ENCODE measurements at regions not wholly inside any gene's neighbourhood (a gene's known extent, or its start where the extent isn't known, plus 50 kb on each side); places are given as distances from the start of the nearest gene placed in this dataset.

DNA sequence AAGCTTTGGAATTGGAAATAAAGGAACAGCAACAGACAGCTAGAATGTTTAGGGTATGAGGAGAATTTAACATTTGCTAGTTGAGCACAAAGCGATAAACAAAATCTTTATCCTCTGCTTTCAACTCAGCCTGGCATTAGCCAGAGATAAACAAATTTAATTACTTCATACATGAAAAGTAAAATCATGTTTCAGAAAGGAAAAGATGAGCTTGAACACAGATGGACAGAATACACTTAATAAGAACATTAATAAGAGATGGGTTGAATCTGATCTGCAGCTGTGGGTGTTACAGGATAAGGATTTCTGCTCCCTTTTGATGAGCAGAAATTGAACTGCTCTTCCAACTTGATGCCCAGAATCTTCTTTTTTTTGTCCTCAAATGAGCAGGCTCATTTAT lies 275.2 kb downstream of the CSNK1G3 start:
- Histone ChIP-seq H3K27ac (no peak overlapping the region), H3K36me3 (no peaks in the 10 kb centered on the region)

DNA sequence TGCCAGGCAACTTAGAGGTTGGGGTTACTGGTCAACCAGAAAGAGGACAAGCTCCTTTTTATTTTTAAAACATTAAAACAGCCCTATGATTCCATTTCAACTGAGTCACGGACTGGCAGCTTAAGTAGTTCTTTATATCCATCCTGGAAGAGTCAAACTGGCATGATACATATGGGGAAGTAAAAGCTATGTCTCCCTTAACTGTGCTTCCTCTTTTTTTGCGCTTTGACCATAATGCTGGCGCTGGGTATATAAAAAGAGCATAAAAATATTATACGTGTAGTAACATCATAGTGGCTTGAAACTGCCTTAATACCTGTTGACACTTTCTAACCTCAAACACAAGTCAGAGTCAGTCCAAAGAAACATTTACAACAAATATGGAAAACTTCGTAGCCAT lies 274.4 kb downstream of the CSNK1G3 start:
- DNase-seq: no peak
- Histone ChIP-seq H3K4me3 (no peak overlapping the region), H3K9me3 (peaks cover 0 to 15% (median 13%) of the 10 kb centered on the region in 4 donors), H3K27ac (no peak overlapping the region), H3K36me3 (no peaks in the 10 kb centered on the region), H3K27me3 (no peaks in the 10 kb centered on the region), H3K4me1 (peaks cover 0 to 13% (median 4%) of the 10 kb centered on the region in 4 donors)
- intact Hi-C loops (cut with DNase I; ENCODE audit: low total_unique reads): no loop called here
- TF ChIP-seq EP300 (IDR thresholded peaks at IDR 0.05) (no peak), POLR2AphosphoS5 (IDR thresholded peaks at IDR 0.05) (no peak), POLR2A (IDR thresholded peaks at IDR 0.05) (no peak)
- TF ChIP-seq, protein P1, sequence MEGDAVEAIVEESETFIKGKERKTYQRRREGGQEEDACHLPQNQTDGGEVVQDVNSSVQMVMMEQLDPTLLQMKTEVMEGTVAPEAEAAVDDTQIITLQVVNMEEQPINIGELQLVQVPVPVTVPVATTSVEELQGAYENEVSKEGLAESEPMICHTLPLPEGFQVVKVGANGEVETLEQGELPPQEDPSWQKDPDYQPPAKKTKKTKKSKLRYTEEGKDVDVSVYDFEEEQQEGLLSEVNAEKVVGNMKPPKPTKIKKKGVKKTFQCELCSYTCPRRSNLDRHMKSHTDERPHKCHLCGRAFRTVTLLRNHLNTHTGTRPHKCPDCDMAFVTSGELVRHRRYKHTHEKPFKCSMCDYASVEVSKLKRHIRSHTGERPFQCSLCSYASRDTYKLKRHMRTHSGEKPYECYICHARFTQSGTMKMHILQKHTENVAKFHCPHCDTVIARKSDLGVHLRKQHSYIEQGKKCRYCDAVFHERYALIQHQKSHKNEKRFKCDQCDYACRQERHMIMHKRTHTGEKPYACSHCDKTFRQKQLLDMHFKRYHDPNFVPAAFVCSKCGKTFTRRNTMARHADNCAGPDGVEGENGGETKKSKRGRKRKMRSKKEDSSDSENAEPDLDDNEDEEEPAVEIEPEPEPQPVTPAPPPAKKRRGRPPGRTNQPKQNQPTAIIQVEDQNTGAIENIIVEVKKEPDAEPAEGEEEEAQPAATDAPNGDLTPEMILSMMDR (IDR thresholded peaks at IDR 0.05): no peak
- 79 to 89% (median 86%) methylated on average over 5 of the region's 5 CpGs for WGBS, 5 donors

More for the DNA sequence above, 275.2 kb downstream of the CSNK1G3 start:
- 88 to 100% (median 92%) methylated on average over 1 of the region's 1 CpG for WGBS, 5 donors
- no peak overlapping the region for H3K4me3 ChIP-seq
- H3K27me3 ChIP-seq: no peaks in the 10 kb centered on the region
- DNase-seq: no peak
- H3K9me3 ChIP-seq: peaks cover 0 to 15% (median 13%) of the 10 kb centered on the region in 4 donors
- TF ChIP-seq EP300 (IDR thresholded peaks at IDR 0.05) (no peak), POLR2AphosphoS5 (IDR thresholded peaks at IDR 0.05) (no peak), POLR2A (IDR thresholded peaks at IDR 0.05) (no peak)
- TF ChIP-seq, protein P1 (IDR thresholded peaks at IDR 0.05): no peak
- H3K4me1 ChIP-seq: peaks cover 0 to 13% (median 4%) of the 10 kb centered on the region in 4 donors
- intact Hi-C loops (cut with DNase I; ENCODE audit: low total_unique reads): no loop called here

DNA sequence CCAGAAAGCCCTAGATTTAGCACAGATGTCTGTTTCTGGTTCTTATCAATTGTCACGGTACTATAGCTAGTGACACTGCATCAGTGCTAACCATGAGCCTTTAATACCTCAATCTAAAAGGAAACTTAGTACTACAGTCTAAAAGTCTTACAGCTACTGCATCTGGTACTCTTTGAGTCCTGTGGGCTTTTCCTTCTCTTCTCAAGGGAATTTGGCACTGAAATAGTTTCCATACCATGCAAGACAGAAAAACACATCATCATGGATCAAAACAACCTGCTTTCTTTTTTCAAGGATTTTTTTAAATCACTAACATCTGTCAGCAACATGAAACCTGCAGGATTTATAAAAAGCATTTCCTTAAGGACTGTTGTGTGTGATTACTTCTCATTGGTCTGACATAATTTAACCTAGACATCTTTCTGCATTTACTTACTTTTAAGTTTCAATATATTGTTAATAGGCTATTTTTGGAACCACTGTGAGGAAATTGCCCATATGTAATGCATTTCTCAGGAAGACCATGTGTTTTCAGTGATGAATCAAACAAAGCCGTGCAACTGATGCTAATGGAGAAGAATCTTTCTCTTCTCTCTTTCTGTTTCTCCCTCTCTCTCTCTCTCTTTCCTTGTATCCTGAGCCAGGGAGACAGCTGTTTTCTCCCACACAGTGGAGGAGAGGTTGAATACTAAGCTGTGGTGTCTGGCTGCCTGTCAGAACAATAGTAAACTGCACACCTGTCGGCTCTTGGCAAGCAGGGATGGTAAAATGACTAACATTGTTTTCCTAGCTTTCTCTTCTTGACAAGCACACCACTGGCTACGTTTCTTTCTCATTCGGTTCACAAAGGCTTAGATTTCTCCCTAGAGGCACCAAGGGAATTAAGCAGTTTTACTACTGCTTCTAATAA lies 273.4 kb downstream of the CSNK1G3 start:
- no peak overlapping the region for H3K27ac ChIP-seq
- peaks cover 0 to 15% (median 13%) of the 10 kb centered on the region in 4 donors for H3K9me3 ChIP-seq
- H3K4me1 ChIP-seq: peaks cover 0 to 13% (median 4%) of the 10 kb centered on the region in 4 donors
- TF ChIP-seq, protein P1 (IDR thresholded peaks at IDR 0.05): no peak
- TF ChIP-seq POLR2A (IDR thresholded peaks at IDR 0.05): no peak
- TF ChIP-seq POLR2AphosphoS5 (IDR thresholded peaks at IDR 0.05): no peak
- no peak for TF ChIP-seq EP300 (IDR thresholded peaks at IDR 0.05)
- intact Hi-C loops (cut with DNase I; ENCODE audit: low total_unique reads): no loop called here
- DNase-seq: peak in 1 of 2 donors; percentile 68
- H3K27me3 ChIP-seq: no peaks in the 10 kb centered on the region
- WGBS, 5 donors: 20 to 31% (median 28%) methylated on average over 5 of the region's 5 CpGs
- H3K4me3 ChIP-seq: no peak overlapping the region
- H3K36me3 ChIP-seq: no peaks in the 10 kb centered on the region

DNA sequence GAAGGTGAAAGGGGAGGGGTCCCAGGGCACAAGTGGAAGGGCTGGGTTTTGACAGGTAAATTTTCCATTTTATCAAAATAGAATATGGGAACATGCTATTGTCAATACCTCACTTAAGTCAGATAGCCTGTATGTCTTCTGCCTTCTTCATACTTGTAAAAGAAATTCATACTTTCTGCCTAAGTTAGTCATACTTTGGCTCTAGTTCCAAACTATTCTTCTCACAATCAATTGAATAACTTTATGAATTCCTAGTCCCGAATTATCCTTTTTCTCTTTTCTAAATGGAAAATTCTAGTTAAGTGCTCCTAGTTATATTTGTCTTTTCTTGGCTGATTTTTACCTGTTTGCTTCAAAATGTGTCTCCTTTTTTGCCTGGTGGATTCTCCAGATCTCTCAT lies 271.4 kb downstream of the CSNK1G3 start:
- TF ChIP-seq POLR2A (IDR thresholded peaks at IDR 0.05) (no peak), EP300 (IDR thresholded peaks at IDR 0.05) (no peak), POLR2AphosphoS5 (IDR thresholded peaks at IDR 0.05) (no peak)
- TF ChIP-seq, protein P1 (IDR thresholded peaks at IDR 0.05): no peak
- Histone ChIP-seq H3K4me1 (peaks cover 0 to 13% (median 4%) of the 10 kb centered on the region in 4 donors), H3K9me3 (peaks cover 0 to under 1% (median 0%) of the 10 kb centered on the region in 4 donors), H3K27me3 (no peaks in the 10 kb centered on the region), H3K36me3 (no peaks in the 10 kb centered on the region), H3K4me3 (no peak overlapping the region), H3K27ac (no peak overlapping the region)
- intact Hi-C loops (cut with DNase I; ENCODE audit: low total_unique reads): no loop called here
- no peak for DNase-seq
- 69 to 91% (median 87%) methylated on average over 1 of the region's 1 CpG for WGBS, 5 donors

Data from stomach (tissue), 8 donors.